HG03442 (cell line): ENCODE measurements at regions not wholly inside any gene's neighbourhood (a gene's known extent, or its start where the extent isn't known, plus 50 kb on each side); places are given as distances from the start of the nearest gene placed in this dataset.

Source experiments
- ATAC-seq: cut with Tn5 transposase; IDR thresholded peaks from one replicate; pipeline ENCODE4 v1.9.1; 2021; ENCODE audit warnings: mild to moderate bottlenecking, moderate library complexity; ENCODE audit not compliant: unreplicated experiment

- no peak for ATAC-seq
These were observed 446.2 kb upstream of the SLC14A2 start for GRCh38 chr18:45168866-45169600.

- ATAC-seq = no peak
These were observed 445.7 kb upstream of the SLC14A2 start for GRCh38 chr18:45169610-45170009.

- ATAC-seq = no peak
These were observed 443.5 kb upstream of the SLC14A2 start for GRCh38 chr18:45171679-45172191.

- ATAC-seq = no peak
These were observed 441.9 kb upstream of the SLC14A2 start for GRCh38 chr18:45173327-45173726.

GRCh38 chr18:45173799-45174519 is 441.3 kb upstream of the SLC14A2 start:
- ATAC-seq = no peak

- ATAC-seq = no peak
These were observed 440.6 kb upstream of the SLC14A2 start for GRCh38 chr18:45174629-45175136.

GRCh38 chr18:45175511-45175910 is 439.8 kb upstream of the SLC14A2 start:
- ATAC-seq = no peak

GRCh38 chr18:45186832-45187231 is 428.4 kb upstream of the SLC14A2 start:
- no peak for ATAC-seq

- ATAC-seq = no peak
These were observed 423.5 kb upstream of the SLC14A2 start for GRCh38 chr18:45191795-45192194.

GRCh38 chr18:45197526-45197970 is 417.7 kb upstream of the SLC14A2 start:
- peak; percentile 99 for ATAC-seq

GRCh38 chr18:45198526-45198925 is 416.8 kb upstream of the SLC14A2 start:
- no peak for ATAC-seq

GRCh38 chr18:45201029-45201428 is 414.2 kb upstream of the SLC14A2 start:
- ATAC-seq = no peak

- no peak for ATAC-seq
These were observed 413.8 kb upstream of the SLC14A2 start for GRCh38 chr18:45201489-45201888.

GRCh38 chr18:45202061-45202460 is 413.2 kb upstream of the SLC14A2 start:
- ATAC-seq = no peak

- no peak for ATAC-seq
These were observed 411.6 kb upstream of the SLC14A2 start for GRCh38 chr18:45203677-45204076.

GRCh38 chr18:45207328-45207727 is 407.9 kb upstream of the SLC14A2 start:
- no peak for ATAC-seq

- no peak for ATAC-seq
These were observed 407.1 kb upstream of the SLC14A2 start for GRCh38 chr18:45208164-45208563.

- peak; percentile 99 for ATAC-seq
These were observed 402.9 kb upstream of the SLC14A2 start for GRCh38 chr18:45212181-45213039.

- ATAC-seq = no peak
These were observed 402.3 kb upstream of the SLC14A2 start for GRCh38 chr18:45213040-45213333.

GRCh38 chr18:45218436-45218835 is 396.8 kb upstream of the SLC14A2 start:
- ATAC-seq = no peak

GRCh38 chr18:45221363-45221762 is 393.9 kb upstream of the SLC14A2 start:
- ATAC-seq = no peak
